ENCODE measurements at regions not wholly inside any gene's neighbourhood (a gene's known extent, or its start where the extent isn't known, plus 50 kb on each side); places are given as distances from the start of the nearest gene placed in this dataset.
"Not testable (repeated sequence)": the region's sequence is repeated elsewhere in the genome, so short reads cannot be mapped to it uniquely, and the experiment has no call there.

DNA sequence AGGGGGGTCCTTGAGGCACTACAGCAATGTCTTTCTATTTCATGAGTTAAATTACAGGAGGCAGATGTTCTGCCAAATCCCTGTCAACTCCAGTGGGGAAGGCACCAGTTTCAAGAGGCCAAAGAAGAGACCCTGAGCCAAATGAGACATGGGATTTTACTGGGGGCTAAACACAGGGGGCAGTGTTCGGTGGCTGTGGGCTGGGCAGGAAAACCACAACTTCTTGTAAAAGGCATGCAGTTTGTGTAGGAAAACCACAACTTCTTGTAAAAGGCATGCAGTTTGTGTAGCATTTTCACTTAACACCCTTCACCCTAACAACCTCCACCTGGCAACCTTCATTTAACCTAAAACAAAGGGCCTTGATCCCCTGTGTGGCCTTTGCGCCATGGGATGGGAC, 61.0 kb downstream of the POLR2M start:
- no peak for DNase-seq (ENCODE audit: low spot score)

DNA sequence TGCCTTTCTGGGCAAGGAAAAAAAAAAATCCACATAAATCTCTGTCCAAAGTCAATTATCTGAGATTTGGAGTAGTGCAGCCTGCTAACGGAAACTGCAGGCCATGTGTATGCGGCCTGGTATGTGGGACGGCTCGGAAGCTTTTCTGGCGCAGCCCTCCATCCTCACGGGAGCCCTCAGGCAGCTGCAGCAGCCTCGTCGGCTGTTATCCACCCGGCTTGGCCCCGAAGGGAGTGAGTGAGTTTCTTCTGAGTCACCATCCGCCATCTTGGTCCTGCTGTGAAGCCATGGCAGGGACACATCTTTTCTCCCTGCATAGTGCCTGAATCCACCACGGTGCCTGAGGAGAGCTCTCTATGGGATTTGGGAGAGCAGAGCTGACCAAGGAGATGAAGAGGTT, 62.8 kb downstream of the POLR2M start:
- DNase-seq (ENCODE audit: low spot score) = no peak

DNA sequence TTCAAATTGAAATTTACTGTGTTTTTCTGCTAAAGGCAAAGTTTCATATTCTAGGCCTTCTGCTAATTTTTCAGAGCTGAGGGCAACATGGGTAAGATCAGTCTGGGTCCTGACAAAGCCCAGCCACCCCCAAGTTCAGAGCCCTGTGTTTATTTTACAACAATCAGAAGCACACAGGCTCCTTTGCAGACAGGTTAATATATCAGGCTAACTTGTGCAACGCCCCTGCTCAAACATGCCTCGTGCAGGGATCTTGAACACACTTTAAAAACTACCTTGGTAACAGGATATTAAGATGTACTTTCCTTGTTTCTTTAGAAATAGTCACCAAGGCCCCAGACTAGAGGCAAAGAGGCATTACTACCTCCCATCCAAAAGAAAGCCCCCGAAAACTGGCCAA, 64.0 kb downstream of the POLR2M start:
- DNase-seq (ENCODE audit: low spot score) = no peak

DNA sequence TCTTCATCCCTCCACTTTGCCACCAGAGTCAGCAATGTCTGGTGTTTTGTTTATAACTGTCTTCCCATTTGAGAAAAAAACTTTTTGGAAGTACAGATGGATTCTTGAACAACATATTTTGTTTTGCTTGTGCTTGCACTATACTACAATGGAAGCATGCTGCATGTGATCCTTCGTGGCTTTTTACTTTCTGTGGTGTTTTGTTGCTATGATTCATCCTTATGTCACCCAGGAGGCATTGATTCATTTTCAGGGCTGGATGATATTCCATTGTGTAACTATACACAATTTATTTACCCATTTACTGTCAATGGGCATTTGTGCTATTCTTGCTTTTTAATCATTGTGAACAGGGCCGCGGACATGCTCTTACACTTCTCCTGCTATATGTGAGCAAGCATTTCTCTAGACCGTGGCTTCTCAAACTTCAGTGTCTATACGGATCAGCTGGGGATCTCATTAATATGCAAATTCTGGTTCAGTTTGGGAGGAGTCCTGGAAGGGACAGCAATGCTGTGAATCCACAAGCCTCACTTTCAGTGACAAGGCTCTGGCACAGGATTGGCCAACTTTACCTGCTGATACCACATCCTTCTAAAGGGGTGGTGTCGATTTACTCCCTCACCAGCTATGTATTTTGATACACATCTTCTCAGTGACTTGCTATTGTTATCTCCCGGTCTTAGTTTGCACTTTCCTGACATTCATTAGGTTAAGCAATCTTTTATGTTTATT, 65.9 kb downstream of the POLR2M start:
- no peak for DNase-seq (ENCODE audit: low spot score)

DNA sequence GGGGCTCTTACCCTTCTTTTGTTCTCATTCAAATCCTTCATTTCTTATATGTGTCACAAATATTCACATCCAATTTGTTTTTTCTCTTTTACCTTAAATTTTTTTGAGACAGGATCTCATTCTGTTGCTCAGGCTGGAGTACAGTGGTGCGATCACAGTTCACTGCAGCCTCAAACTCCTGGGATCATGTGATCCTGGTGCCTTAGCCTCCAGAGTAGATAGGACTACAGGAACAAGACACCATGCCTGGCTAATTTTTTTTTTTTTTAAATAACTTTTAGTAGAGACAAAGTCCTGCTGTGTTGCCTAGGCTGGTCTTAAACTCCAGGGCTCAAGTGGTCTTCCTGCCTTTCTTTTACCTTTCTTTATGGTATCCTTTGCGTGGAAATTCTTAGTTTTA, 66.5 kb downstream of the POLR2M start:
- DNase-seq (ENCODE audit: low spot score) = no peak

DNA sequence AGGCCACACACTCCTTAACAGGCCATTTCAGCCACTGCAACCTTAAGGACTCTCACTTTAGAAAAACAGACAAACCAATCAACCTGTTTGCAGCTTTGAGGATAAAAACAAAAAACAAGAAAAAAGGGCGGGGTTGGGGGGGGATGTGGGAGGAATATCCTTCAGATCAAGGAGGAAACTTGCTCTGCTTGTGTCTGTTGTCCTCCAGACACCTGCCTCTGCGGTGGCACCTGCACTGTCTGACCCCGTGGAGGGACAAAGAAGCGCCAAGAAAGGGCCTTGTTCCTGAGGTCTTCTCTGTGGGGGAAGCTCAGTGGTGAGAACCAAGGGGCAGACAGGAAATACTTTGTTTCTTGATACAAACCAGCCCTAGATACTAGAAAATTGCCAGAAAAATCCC, 70.5 kb downstream of the POLR2M start:
- DNase-seq (ENCODE audit: low spot score) = no peak

DNA sequence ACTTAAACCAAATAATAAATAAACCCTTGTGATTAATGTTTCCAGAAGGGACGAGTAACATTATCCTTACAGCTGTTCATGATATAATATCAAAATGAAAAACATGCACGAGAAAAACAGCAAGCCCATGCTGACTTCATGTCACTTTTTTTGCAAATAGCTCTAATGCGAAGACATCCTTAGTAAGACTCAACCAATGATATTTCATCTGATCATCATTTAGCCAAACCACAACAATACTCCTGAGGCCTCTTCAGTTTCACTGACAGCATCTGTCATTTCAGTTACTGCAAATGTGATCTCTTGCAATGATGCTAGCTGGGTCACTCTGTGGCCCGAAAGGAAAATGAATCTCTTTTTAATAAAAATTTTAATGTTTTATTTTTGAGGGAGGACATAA, 74.0 kb downstream of the POLR2M start:
- no peak for DNase-seq (ENCODE audit: low spot score)

DNA sequence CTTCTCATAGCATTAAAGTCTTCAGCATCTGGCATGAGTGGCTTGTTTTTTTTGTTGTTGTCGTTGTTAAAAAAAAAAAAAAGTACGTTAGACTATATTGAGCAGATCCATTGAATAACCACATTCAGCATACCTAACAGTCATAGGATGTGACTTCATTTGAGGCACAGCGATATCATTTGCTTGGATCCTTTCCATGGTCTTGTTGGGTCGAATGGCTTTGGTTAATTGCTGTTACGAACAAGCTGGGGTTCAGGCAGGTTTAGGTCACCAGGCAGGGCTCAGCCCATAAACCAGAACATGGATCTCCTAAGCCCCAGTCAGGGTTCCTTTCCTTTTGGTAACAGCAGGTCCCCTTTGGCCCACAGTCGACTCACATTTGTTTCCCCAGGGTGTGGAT, 76.2 kb downstream of the POLR2M start:
- DNase-seq (ENCODE audit: low spot score) = no peak

DNA sequence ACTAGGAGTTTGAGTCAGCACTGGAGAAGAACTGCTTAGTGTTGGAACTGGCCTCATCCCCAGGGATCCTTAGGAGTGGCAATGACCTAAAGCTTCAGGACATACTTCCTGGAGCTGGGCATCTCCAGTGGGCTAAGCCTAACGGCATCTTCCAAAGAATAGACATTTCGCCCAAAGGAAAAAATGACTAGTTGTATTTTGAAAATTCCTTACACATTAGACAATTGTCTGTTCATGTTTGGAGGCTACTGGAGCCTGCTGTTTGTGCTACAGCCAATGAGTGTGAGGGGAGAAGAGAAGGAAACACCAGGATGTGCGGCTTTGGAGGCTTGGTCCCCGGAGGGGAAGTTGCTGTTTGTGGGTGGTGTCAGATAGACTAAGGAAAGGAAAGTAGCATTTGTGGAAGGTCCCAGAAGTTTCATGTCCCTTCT, 77.6 kb downstream of the POLR2M start:
- DNase-seq (ENCODE audit: low spot score) = no peak

DNA sequence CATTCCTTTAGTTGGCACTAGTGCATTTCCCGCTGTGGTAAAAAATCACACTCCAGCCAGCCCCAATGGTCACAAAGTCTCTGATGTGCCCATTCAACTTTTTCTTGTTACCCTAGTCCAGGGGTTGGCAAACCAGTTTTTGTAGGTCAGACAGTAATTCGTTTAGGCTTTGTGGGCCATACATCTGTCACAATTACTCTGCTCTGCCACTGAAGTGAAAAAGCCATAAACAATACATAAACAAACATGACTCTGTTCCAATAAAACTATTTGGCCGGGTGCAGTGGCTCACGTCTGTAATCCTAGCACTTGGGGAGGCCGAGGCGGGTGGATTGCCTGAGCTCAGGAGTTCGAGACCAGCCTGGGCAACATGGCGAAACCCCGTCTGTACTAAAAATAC, 78.5 kb downstream of the POLR2M start:
- DNase-seq (ENCODE audit: low spot score) = no peak

DNA sequence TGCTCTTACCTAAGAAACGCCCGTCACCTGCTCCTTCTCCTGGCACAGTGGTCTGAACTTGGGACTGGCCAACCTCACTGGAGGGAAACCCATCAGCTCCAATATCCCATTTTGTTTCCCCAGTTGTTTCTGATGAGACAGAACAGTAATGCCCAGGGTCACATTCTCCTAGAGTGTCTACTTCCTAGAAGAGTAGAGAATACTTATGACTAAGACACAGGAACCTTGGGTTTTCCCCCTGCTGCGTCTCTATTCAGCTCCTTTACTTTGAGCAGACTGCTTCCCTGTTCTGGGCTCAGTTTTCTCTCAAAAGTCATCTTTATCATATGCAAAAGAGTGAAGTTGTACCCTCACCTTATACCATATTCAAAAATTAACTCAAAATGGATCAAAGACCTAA, 79.4 kb downstream of the POLR2M start:
- no peak for DNase-seq (ENCODE audit: low spot score)

DNA sequence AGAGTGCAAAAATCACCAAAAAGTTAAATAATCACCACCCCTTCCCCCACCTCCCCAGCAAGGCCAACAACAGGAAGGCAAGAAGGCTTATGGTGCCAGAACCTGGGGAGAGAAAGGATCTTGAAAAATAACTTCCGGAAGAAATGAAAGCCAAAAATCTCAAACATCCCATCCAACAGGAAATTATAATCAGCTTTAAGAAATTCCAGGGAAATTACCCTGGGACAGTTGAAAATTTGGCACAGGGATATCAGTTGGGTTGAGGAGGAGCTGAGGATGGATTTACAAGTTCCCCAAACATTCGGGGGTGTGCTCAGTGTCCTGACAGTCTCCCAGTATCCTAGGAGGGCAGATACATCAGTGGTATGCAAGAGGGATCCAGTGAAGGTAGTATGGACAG, 82.7 kb downstream of the POLR2M start:
- DNase-seq (ENCODE audit: low spot score) = no peak

DNA sequence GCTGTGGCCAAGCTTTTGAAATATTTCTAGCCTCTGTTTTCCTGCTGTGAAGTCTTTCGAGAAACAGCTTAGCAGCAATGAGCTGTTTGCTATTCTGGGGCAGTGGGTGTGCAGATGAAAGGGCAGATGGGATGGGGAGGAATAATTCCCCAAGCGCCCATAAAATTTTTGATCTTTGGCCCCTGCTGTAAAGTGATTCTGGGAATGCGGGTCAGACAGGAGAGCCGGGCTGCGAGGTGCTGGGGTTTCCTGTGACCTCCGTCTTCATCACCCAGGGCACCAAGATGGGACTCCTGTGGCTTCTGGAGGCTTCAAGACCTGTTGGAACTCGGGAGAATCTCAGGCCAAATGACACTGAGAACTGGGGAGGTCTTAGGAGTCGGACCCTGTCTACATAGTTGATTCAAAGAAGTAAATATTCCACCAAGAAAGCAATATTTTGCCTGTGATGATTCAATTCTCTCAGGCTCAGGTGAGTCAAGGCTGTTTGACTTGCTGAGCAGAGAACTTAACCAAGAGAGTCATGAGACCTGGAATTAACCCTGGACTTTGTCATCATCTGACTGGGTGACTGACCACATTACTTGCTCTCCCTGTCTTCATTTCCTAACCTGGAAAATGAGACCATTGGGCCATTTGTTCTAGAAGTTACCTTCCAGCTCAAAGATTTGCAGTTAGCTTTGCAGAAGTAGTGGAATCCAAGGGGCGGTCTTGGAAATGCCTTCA, 86.4 kb downstream of the POLR2M start:
- DNase-seq (ENCODE audit: low spot score) = peak; percentile 12

DNA sequence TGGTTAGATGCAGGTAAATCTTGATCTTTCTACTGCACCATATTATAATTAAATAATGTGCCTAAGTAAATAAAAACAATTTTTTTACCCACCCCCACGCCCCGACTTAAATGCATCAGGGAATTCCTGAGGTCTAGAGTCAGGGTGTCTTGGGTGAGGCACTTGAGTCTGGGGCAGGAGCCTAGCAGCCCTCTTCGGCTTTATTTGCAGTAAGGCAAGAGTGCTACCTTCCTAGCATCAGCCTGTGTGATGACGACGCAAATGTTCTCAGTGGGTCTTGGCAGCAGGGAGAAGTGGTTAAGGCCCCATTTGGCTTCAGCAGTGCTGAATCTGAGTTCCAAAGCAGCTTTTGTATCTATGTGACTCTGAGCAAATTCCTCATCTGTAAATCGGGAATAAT, 88.7 kb downstream of the POLR2M start:
- DNase-seq (ENCODE audit: low spot score) = no peak

DNA sequence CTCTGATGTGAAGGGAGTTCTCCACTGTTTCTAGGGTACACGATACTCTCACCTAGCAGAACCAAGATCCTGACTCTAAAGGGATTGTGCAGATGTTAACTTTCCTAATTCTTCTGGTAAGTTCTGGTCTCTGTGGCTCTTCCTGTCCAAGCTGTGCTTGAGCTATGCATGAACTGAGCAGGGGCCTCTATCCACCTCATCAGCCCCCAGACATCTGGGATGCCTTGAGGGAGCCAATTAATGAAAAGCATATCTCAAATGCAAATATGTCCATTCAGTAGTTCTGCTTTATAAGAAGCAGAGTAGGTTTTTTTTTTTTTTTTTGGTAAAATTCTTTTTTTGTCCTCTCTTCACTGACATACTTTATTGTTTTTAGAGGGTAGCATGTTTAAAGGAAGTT, 89.6 kb downstream of the POLR2M start:
- DNase-seq (ENCODE audit: low spot score) = no peak

DNA sequence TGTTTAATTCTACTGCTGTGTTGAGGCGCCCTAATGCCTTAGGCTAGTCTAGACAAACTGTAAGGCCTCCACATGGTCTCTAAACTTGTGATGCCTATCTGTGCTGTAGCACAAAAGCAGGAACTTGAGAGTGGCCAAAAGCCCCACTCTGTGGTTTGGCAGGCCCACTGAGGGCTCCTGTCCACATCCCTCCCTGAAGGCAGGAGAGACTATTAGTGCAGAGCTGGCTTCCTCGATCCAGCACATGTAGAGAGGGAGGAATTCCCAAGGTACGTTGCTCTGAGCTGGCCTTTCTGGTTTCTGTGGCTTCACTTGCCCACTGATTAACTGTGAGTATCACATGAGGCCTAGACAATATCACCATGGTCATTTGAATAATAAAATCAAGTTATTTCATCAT, 90.6 kb downstream of the POLR2M start:
- DNase-seq (ENCODE audit: low spot score) = no peak

DNA sequence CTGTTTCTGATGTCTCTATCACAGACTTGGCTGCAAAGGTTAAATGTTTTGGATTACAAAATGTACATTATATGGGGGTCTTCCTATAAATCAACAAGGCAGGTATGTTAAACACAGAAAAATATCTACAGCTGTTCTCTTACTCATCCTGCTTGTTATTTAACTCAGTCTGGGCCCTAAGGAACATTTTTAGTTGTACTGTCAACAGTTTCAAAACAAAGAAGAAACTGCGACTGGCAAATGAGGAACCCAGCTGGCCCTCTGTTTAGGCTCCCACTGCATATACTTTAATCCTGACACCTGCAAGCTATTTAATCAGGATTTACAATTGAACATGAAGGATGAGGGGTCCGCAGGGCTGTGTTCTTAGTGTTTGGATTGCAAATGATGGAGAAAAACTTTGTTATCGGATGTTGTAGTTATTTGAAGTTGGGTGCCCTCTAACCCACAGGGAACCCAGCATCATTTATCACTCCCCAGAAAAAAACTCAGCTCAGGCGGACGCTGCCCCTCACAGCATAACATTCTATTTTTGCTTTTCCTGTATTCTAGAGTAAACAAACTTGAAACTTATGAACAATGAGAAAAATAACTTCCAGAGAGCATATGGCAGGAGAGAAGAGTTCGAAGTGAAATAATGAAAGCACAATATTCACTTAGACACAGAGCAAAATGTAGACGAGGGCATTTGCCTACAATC, 91.2 kb downstream of the POLR2M start:
- no peak for DNase-seq (ENCODE audit: low spot score)

DNA sequence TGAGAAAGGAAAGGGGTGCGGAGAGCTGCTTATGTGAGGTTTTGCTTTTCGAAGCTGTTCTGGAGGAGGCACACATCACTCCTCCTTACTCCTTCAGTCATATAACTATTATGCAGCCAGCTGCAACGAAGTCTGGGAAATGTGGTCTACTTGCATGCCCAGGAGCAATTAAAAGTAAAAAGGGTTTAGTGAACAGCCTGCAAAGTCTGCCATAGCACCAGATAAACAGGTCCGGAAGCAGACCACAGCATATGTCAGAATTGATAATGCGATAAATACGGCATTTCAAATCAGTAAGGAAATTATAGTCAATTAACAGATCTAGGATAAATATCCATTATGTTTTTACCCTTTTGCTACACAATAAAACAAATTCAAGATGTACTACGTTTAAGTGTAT, 99.5 kb downstream of the POLR2M start:
- DNase-seq (ENCODE audit: low spot score) = no peak

DNA sequence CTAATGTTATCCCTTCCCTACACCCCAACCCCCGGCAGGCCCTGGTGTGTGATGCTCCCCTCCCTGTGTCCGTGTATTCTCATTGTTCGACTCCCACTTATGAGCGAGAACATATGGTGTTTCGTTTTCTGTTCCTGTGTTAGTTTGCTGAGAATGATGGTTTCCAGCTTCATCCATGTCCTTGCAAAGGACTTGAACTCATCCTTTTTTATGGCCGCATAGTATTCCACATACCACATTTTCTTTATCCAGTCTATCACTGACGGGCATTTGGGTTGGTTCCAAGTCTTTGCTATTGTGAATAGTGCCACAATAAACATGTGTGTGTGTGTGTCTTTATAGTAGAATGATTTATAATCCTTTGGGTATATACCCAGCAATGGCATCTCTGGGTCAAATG, 102.8 kb downstream of the POLR2M start:
- not testable (repeated sequence) for DNase-seq (ENCODE audit: low spot score)

DNA sequence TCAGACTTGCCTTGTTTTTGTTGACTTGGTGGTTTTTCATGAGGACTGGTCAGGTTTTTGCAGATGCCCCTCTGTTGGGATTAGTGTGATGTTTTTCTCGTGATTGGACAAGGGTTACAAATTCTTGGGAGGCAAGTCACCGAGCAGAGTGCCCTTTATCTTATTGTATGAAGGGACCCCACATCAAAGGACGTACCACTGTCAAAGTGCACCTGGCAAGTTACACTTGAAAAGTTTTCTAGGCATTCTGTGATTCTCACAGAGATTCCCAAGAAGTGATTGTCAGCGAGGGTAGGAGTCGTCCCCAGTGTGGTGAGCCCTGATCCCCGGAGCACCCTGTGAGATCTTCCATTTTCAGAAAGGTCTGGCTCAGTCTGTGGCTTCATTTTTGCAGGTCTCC, 110.1 kb downstream of the POLR2M start:
- DNase-seq (ENCODE audit: low spot score) = no peak

DNA sequence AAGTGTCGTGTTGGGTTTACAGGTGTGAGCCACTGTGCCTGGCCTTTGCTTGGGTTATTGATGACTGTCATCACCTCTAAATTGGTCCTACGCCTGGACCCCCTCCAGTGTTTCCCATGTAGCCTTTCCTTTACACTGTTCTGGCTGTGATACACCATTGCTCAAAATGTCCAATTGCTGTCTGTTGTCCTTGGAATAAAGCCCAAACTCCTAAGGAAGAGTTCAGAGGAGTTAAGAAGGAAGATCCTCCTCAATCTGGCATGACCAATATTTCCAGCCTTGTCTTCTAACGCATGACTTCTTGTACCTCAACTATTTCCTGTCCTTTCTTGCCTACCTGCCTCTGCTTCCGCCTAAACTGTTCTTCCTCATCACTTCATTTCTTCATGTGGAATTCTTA, 113.1 kb downstream of the POLR2M start:
- no peak for DNase-seq (ENCODE audit: low spot score)

DNA sequence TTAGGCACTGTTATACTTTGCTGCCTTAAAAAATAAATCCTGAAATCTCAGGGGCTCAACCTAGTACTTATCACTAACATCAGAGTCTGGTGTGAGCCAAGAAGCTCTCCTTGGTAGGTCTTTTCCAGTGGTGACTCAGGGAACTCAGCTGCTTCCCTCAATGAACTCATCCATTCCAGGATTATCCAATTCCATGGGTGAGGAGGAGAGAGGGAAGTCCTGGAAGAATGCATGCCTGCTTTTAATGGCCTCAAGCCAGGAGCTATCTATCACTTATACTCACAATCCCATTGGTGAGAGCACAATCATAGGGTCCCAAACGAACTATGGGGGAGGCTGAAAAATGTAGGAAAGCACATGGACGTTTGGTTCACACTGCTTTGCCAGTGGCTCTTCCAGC, 113.6 kb downstream of the POLR2M start:
- DNase-seq (ENCODE audit: low spot score) = no peak

DNA sequence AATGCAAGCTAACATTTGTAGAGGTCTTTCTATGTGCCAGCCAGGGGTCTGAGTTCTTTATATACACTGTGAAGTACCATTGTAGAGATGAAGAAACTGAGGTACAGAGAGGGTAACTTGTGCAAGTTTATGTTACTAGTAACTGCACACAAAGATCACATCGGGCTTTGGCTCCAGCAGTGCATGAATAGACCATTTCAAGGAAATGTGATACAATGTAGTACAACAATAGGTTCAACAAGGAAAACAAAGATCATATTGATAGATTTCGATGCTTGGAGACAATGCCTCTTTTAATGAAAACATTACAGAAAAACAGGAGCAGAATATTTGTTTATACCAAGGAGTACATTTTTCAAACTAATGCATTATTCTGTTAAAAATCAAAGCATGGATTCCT, 115.3 kb downstream of the POLR2M start:
- no peak for DNase-seq (ENCODE audit: low spot score)

Data from HT-29 (cell line).